ENCODE measurements at regions not wholly inside any gene's neighbourhood (a gene's known extent, or its start where the extent isn't known, plus 50 kb on each side); places are given as distances from the start of the nearest gene placed in this dataset.

- no peaks in the 10 kb centered on the region for H3K27me3 Mint-ChIP-seq (ENCODE audit: low read depth)
Measured at GRCh38 chr2:59303272-59303671, 1062.1 kb upstream of the FANCL start.

GRCh38 chr2:59302683-59303082 is 1061.6 kb upstream of the FANCL start:
- no peaks in the 10 kb centered on the region for H3K36me3 Mint-ChIP-seq (ENCODE audit: low read depth)
- H3K4me3 Mint-ChIP-seq (ENCODE audit: low read depth) = no peak overlapping the region
- H3K27me3 Mint-ChIP-seq (ENCODE audit: low read depth) = no peaks in the 10 kb centered on the region
- H3K4me1 Mint-ChIP-seq (ENCODE audit: low read depth) = no peaks in the 10 kb centered on the region
- no peak for DNase-seq (ENCODE audit: low spot score)
- intact Hi-C loops (cut with micrococcal nuclease) = loop anchor here (5.0 kb wide), 1 partner anchor 1250 kb away; the partner anchor contains the start of gene BCL11A
- no peaks in the 10 kb centered on the region for H3K9me3 Mint-ChIP-seq
- H3K27ac Mint-ChIP-seq = no peak overlapping the region

More at GRCh38 chr2:59303272-59303671, 1062.1 kb upstream of the FANCL start:
- Mint-ChIP-seq H3K4me3 (ENCODE audit: low read depth) (no peak overlapping the region), H3K9me3 (no peaks in the 10 kb centered on the region), H3K36me3 (ENCODE audit: low read depth) (no peaks in the 10 kb centered on the region), H3K4me1 (ENCODE audit: low read depth) (no peaks in the 10 kb centered on the region), H3K27ac (no peak overlapping the region)
- intact Hi-C loops (cut with micrococcal nuclease) = loop anchor here (5.0 kb wide), 1 partner anchor 1249 kb away; the partner anchor contains the start of gene BCL11A
- DNase-seq (ENCODE audit: low spot score) = no peak

- Mint-ChIP-seq H3K4me3 (ENCODE audit: low read depth) (no peak overlapping the region), H3K27ac (no peak overlapping the region), H3K27me3 (ENCODE audit: low read depth) (no peaks in the 10 kb centered on the region), H3K4me1 (ENCODE audit: low read depth) (no peaks in the 10 kb centered on the region), H3K36me3 (ENCODE audit: low read depth) (no peaks in the 10 kb centered on the region), H3K9me3 (no peaks in the 10 kb centered on the region)
- intact Hi-C loops (cut with micrococcal nuclease) = loop anchor here (5.0 kb wide), 1 partner anchor 1251 kb away; the partner anchor contains the start of gene BCL11A
- no peak for DNase-seq (ENCODE audit: low spot score)
Measured at GRCh38 chr2:59301466-59302402, 1060.6 kb upstream of the FANCL start.

- no peak for DNase-seq (ENCODE audit: low spot score)
- intact Hi-C loops (cut with micrococcal nuclease) = no loop called here
- no peak overlapping the region for H3K27ac Mint-ChIP-seq
- H3K36me3 Mint-ChIP-seq (ENCODE audit: low read depth) = no peaks in the 10 kb centered on the region
- no peaks in the 10 kb centered on the region for H3K27me3 Mint-ChIP-seq (ENCODE audit: low read depth)
- H3K4me1 Mint-ChIP-seq (ENCODE audit: low read depth) = no peaks in the 10 kb centered on the region
- no peaks in the 10 kb centered on the region for H3K9me3 Mint-ChIP-seq
- no peak overlapping the region for H3K4me3 Mint-ChIP-seq (ENCODE audit: low read depth)
Measured at GRCh38 chr2:59297816-59298215, 1056.7 kb upstream of the FANCL start.

- no peaks in the 10 kb centered on the region for H3K4me1 Mint-ChIP-seq (ENCODE audit: low read depth)
- H3K9me3 Mint-ChIP-seq = no peaks in the 10 kb centered on the region
- intact Hi-C loops (cut with micrococcal nuclease) = no loop called here
- DNase-seq (ENCODE audit: low spot score) = no peak
- H3K36me3 Mint-ChIP-seq (ENCODE audit: low read depth) = no peaks in the 10 kb centered on the region
- H3K27ac Mint-ChIP-seq = no peak overlapping the region
- H3K4me3 Mint-ChIP-seq (ENCODE audit: low read depth) = no peak overlapping the region
- H3K27me3 Mint-ChIP-seq (ENCODE audit: low read depth) = no peaks in the 10 kb centered on the region
Measured at GRCh38 chr2:59296279-59296678, 1055.2 kb upstream of the FANCL start.

- DNase-seq (ENCODE audit: low spot score) = no peak
- no peak overlapping the region for H3K4me3 Mint-ChIP-seq (ENCODE audit: low read depth)
- H3K9me3 Mint-ChIP-seq = no peaks in the 10 kb centered on the region
- H3K36me3 Mint-ChIP-seq (ENCODE audit: low read depth) = no peaks in the 10 kb centered on the region
- H3K4me1 Mint-ChIP-seq (ENCODE audit: low read depth) = no peaks in the 10 kb centered on the region
- no peak overlapping the region for H3K27ac Mint-ChIP-seq
- intact Hi-C loops (cut with micrococcal nuclease) = no loop called here
- H3K27me3 Mint-ChIP-seq (ENCODE audit: low read depth) = no peaks in the 10 kb centered on the region
Measured at GRCh38 chr2:59295524-59296162, 1054.5 kb upstream of the FANCL start.

- no peak overlapping the region for H3K27ac Mint-ChIP-seq
- no peaks in the 10 kb centered on the region for H3K4me1 Mint-ChIP-seq (ENCODE audit: low read depth)
- no peaks in the 10 kb centered on the region for H3K36me3 Mint-ChIP-seq (ENCODE audit: low read depth)
- H3K27me3 Mint-ChIP-seq (ENCODE audit: low read depth) = no peaks in the 10 kb centered on the region
- no peaks in the 10 kb centered on the region for H3K9me3 Mint-ChIP-seq
- H3K4me3 Mint-ChIP-seq (ENCODE audit: low read depth) = no peak overlapping the region
- DNase-seq (ENCODE audit: low spot score) = no peak
- intact Hi-C loops (cut with micrococcal nuclease) = no loop called here
Measured at GRCh38 chr2:59288771-59289170, 1047.6 kb upstream of the FANCL start.

- DNase-seq (ENCODE audit: low spot score) = no peak
- Mint-ChIP-seq H3K4me3 (ENCODE audit: low read depth) (no peak overlapping the region), H3K9me3 (no peaks in the 10 kb centered on the region), H3K27ac (no peak overlapping the region), H3K4me1 (ENCODE audit: low read depth) (no peaks in the 10 kb centered on the region), H3K36me3 (ENCODE audit: low read depth) (no peaks in the 10 kb centered on the region), H3K27me3 (ENCODE audit: low read depth) (no peaks in the 10 kb centered on the region)
- intact Hi-C loops (cut with micrococcal nuclease) = no loop called here
Measured at GRCh38 chr2:59282374-59283057, 1041.4 kb upstream of the FANCL start.

GRCh38 chr2:59277671-59278070 is 1036.5 kb upstream of the FANCL start:
- Mint-ChIP-seq H3K4me3 (ENCODE audit: low read depth) (no peak overlapping the region), H3K9me3 (no peaks in the 10 kb centered on the region), H3K4me1 (ENCODE audit: low read depth) (no peaks in the 10 kb centered on the region), H3K27ac (no peak overlapping the region), H3K36me3 (ENCODE audit: low read depth) (no peaks in the 10 kb centered on the region), H3K27me3 (ENCODE audit: low read depth) (no peaks in the 10 kb centered on the region)
- DNase-seq (ENCODE audit: low spot score) = no peak
- intact Hi-C loops (cut with micrococcal nuclease) = no loop called here

GRCh38 chr2:59276917-59277316 is 1035.8 kb upstream of the FANCL start:
- H3K36me3 Mint-ChIP-seq (ENCODE audit: low read depth) = no peaks in the 10 kb centered on the region
- H3K4me1 Mint-ChIP-seq (ENCODE audit: low read depth) = no peaks in the 10 kb centered on the region
- intact Hi-C loops (cut with micrococcal nuclease) = no loop called here
- DNase-seq (ENCODE audit: low spot score) = no peak
- no peak overlapping the region for H3K4me3 Mint-ChIP-seq (ENCODE audit: low read depth)
- no peaks in the 10 kb centered on the region for H3K9me3 Mint-ChIP-seq
- H3K27me3 Mint-ChIP-seq (ENCODE audit: low read depth) = no peaks in the 10 kb centered on the region
- H3K27ac Mint-ChIP-seq = no peak overlapping the region

GRCh38 chr2:59276033-59276432 is 1034.9 kb upstream of the FANCL start:
- intact Hi-C loops (cut with micrococcal nuclease) = no loop called here
- Mint-ChIP-seq H3K9me3 (no peaks in the 10 kb centered on the region), H3K36me3 (ENCODE audit: low read depth) (no peaks in the 10 kb centered on the region), H3K27me3 (ENCODE audit: low read depth) (no peaks in the 10 kb centered on the region), H3K4me1 (ENCODE audit: low read depth) (no peaks in the 10 kb centered on the region), H3K27ac (no peak overlapping the region), H3K4me3 (ENCODE audit: low read depth) (no peak overlapping the region)
- DNase-seq (ENCODE audit: low spot score) = no peak

GRCh38 chr2:59266453-59266852 is 1025.3 kb upstream of the FANCL start:
- intact Hi-C loops (cut with micrococcal nuclease) = no loop called here
- H3K36me3 Mint-ChIP-seq (ENCODE audit: low read depth) = no peaks in the 10 kb centered on the region
- H3K4me3 Mint-ChIP-seq (ENCODE audit: low read depth) = no peak overlapping the region
- H3K4me1 Mint-ChIP-seq (ENCODE audit: low read depth) = no peaks in the 10 kb centered on the region
- DNase-seq (ENCODE audit: low spot score) = no peak
- H3K27me3 Mint-ChIP-seq (ENCODE audit: low read depth) = no peaks in the 10 kb centered on the region
- no peaks in the 10 kb centered on the region for H3K9me3 Mint-ChIP-seq
- no peak overlapping the region for H3K27ac Mint-ChIP-seq

- no peaks in the 10 kb centered on the region for H3K36me3 Mint-ChIP-seq (ENCODE audit: low read depth)
- no peaks in the 10 kb centered on the region for H3K27me3 Mint-ChIP-seq (ENCODE audit: low read depth)
- H3K27ac Mint-ChIP-seq = no peak overlapping the region
- DNase-seq (ENCODE audit: low spot score) = no peak
- intact Hi-C loops (cut with micrococcal nuclease) = no loop called here
- no peaks in the 10 kb centered on the region for H3K9me3 Mint-ChIP-seq
- H3K4me3 Mint-ChIP-seq (ENCODE audit: low read depth) = no peak overlapping the region
- no peaks in the 10 kb centered on the region for H3K4me1 Mint-ChIP-seq (ENCODE audit: low read depth)
Measured at GRCh38 chr2:59259913-59260312, 1018.8 kb upstream of the FANCL start.
